ENCODE measurements at regions not wholly inside any gene's neighbourhood (a gene's known extent, or its start where the extent isn't known, plus 50 kb on each side); places are given as distances from the start of the nearest gene placed in this dataset.

DNA sequence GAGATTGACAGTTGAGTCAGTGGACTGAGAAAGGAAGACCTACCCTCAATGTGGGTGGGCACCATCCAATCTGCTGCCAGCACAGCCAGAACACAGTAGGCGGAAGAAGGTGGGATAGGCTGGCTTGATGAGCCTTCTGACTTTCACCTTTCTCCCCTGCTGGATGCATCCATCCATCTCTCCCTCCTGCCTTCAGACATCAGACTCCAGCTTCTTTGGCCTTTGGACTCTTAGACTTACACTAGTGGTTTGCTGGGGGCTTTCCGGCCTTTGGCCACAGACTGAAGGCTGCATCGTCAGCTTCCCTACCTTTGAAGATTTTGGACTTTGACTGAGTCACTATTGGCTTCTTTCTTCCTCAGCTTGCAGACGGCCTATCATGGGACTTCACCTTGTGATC, 456.5 kb upstream of the MIS18BP1 start:
- Histone ChIP-seq H3K27ac (ENCODE audit: low read depth, low read length) (no peak overlapping the region), H3K4me1 (ENCODE audit: control insufficient read depth in 5 of 5, insufficient read depth in 5 of 5, low read length in 5 of 5) (no peaks in the 10 kb centered on the region), H3K27me3 (ENCODE audit: control insufficient read depth in 5 of 5, insufficient read depth in 4 of 5, low read length in 5 of 5) (no peaks in the 10 kb centered on the region), H3K9ac (ENCODE audit: low read length in 5 of 5) (no peak overlapping the region), H3K9me3 (ENCODE audit: control insufficient read depth in 5 of 5, low read length in 5 of 5) (no peaks in the 10 kb centered on the region), H3K36me3 (ENCODE audit: control insufficient read depth in 5 of 5, insufficient read depth in 5 of 5, low read length in 5 of 5) (no peaks in the 10 kb centered on the region), H3K4me3 (ENCODE audit: low read depth in 1 of 5, low read length in 5 of 5) (no peak overlapping the region)

DNA sequence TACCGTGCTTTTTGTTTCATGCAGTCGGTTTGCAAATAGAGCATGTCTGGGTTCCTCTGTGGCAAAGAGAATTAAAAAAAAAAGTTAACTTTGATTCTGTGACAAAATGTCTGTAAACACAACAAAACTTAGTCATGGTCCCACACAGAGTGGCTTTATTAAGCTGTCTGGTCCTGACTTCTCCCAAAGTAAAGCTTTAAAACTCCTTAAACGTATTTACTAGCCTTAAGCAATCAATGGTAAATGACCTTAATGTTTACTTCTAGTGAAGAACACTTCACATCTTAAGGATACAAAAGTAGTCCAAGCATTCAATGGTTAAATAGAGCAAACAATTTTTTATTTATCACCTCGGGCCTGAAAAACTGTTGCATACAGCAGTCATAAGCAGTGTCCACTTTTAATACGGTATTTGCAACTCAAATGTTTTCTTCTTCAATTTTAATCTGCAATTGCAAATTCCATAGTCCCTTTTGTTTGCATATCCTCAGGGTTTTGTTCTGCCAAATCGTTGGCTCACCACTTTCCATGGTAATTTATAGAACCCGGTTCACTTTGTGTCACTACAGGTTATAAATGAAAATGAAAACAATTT, 453.0 kb upstream of the MIS18BP1 start:
- Histone ChIP-seq H3K4me3 (ENCODE audit: low read depth in 1 of 5, low read length in 5 of 5) (no peak overlapping the region), H3K4me1 (ENCODE audit: control insufficient read depth in 5 of 5, insufficient read depth in 5 of 5, low read length in 5 of 5) (no peaks in the 10 kb centered on the region), H3K36me3 (ENCODE audit: control insufficient read depth in 5 of 5, insufficient read depth in 5 of 5, low read length in 5 of 5) (no peaks in the 10 kb centered on the region), H3K9me3 (ENCODE audit: control insufficient read depth in 5 of 5, low read length in 5 of 5) (no peaks in the 10 kb centered on the region), H3K9ac (ENCODE audit: low read length in 5 of 5) (no peak overlapping the region), H3K27ac (ENCODE audit: low read depth, low read length) (no peak overlapping the region), H3K27me3 (ENCODE audit: control insufficient read depth in 5 of 5, insufficient read depth in 4 of 5, low read length in 5 of 5) (no peaks in the 10 kb centered on the region)

DNA sequence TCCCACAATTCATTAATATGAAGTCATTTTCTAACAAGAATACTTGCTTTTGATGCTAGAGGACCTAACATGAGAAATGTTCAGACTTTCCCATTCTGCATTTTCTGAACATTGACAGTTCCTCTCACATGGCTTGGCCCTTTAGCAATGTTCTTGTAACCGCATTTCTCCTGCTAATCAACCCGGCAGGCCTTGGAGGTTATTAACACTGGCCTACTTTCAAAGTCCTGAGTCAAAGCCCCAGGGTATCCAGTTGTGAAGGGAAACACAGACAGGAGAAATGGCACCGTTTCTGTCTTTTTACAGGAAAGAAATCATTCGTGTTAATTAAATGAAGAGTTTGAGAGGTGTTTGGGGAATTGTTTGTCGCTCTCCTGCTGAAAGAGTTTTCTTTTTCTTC, 446.5 kb upstream of the MIS18BP1 start:
- Histone ChIP-seq H3K36me3 (ENCODE audit: control insufficient read depth in 5 of 5, insufficient read depth in 5 of 5, low read length in 5 of 5) (no peaks in the 10 kb centered on the region), H3K27me3 (ENCODE audit: control insufficient read depth in 5 of 5, insufficient read depth in 4 of 5, low read length in 5 of 5) (no peaks in the 10 kb centered on the region), H3K4me1 (ENCODE audit: control insufficient read depth in 5 of 5, insufficient read depth in 5 of 5, low read length in 5 of 5) (peaks cover 0 to 8% (median 0%) of the 10 kb centered on the region in 5 donors), H3K9me3 (ENCODE audit: control insufficient read depth in 5 of 5, low read length in 5 of 5) (no peaks in the 10 kb centered on the region), H3K9ac (ENCODE audit: low read length in 5 of 5) (no peak overlapping the region), H3K27ac (ENCODE audit: low read depth, low read length) (no peak overlapping the region), H3K4me3 (ENCODE audit: low read depth in 1 of 5, low read length in 5 of 5) (no peak overlapping the region)

DNA sequence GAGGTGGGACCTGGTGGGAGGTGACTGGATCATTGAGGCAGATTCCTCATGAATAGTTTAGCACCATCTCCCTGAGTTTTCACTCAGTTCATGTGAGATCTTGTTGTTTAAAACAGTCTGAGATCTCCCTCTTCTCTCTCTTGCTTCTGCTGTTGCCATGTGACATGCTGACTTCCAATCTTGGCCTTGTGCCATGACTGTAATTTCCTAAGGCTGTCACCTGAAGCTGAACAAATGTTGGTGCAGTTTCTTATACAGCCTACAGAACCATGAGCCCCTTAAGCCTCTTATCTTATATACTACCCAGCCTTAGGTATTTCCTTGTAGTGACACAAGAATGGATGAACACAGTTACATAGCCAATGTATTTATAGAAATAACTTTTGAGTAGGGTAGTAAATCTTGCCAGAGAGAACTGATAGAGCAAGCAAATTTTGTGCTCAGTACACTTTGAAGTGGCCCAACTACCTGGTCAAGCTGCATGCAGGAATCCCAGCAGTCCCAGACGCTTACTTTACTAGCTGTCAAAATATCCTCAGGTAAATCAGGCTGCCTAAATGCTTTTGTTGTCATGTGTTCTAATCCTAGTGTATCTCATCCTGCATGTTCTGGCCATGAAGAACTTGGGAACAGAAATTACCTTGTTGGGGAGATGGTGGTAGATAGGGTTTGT, 445.6 kb upstream of the MIS18BP1 start:
- H3K36me3 ChIP-seq (ENCODE audit: control insufficient read depth in 5 of 5, insufficient read depth in 5 of 5, low read length in 5 of 5): no peaks in the 10 kb centered on the region
- H3K9ac ChIP-seq (ENCODE audit: low read length in 5 of 5): no peak overlapping the region
- no peak overlapping the region for H3K27ac ChIP-seq (ENCODE audit: low read depth, low read length)
- no peaks in the 10 kb centered on the region for H3K27me3 ChIP-seq (ENCODE audit: control insufficient read depth in 5 of 5, insufficient read depth in 4 of 5, low read length in 5 of 5)
- no peak overlapping the region for H3K4me3 ChIP-seq (ENCODE audit: low read depth in 1 of 5, low read length in 5 of 5)
- no peaks in the 10 kb centered on the region for H3K9me3 ChIP-seq (ENCODE audit: control insufficient read depth in 5 of 5, low read length in 5 of 5)
- peaks cover 0 to 10% (median 0%) of the 10 kb centered on the region in 5 donors for H3K4me1 ChIP-seq (ENCODE audit: control insufficient read depth in 5 of 5, insufficient read depth in 5 of 5, low read length in 5 of 5)

DNA sequence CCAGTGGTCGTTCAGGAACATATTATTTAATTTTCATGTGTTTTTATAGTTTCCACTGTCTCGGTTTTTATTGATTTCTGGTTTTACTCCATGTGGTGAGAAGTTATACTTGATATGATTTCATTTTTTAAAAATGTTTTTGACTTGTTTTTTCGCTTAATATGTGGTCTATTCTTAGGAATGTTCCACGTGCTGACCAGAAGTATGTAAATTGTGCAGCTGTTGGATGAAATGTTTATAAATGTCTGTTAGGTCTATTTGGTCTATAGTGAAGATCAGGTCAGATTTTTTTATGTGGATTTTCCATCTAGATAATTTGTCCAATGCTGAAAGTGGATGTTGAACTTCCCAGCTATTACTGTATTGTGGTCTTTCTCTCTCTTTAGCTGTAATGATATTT, 433.8 kb upstream of the MIS18BP1 start:
- Histone ChIP-seq H3K4me3 (ENCODE audit: low read depth in 1 of 5, low read length in 5 of 5) (no peak overlapping the region), H3K27ac (ENCODE audit: low read depth, low read length) (no peak overlapping the region), H3K4me1 (ENCODE audit: control insufficient read depth in 5 of 5, insufficient read depth in 5 of 5, low read length in 5 of 5) (no peaks in the 10 kb centered on the region), H3K27me3 (ENCODE audit: control insufficient read depth in 5 of 5, insufficient read depth in 4 of 5, low read length in 5 of 5) (no peaks in the 10 kb centered on the region), H3K9ac (ENCODE audit: low read length in 5 of 5) (no peak overlapping the region), H3K9me3 (ENCODE audit: control insufficient read depth in 5 of 5, low read length in 5 of 5) (peaks cover 0 to 5% (median 0%) of the 10 kb centered on the region in 5 donors), H3K36me3 (ENCODE audit: control insufficient read depth in 5 of 5, insufficient read depth in 5 of 5, low read length in 5 of 5) (no peaks in the 10 kb centered on the region)

DNA sequence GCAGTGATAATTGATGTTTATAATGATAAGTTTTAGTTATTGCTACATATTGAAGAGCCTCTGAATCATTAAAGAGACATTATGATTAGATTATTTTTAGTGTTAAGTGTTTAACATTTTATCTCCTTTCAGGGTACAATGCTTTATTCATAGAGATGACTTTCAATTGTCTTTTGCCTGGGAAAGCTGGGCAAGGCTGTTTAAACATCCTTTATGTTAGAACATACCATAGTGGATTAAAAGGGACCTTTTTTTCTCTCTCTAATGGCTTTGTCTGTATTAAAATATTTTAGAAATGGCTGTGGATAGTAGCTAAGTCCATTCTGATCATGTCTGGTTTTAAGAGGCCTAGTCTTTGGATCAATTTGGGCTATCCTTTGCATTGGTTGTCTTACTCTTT, 427.5 kb upstream of the MIS18BP1 start:
- H3K4me1 ChIP-seq (ENCODE audit: control insufficient read depth in 5 of 5, insufficient read depth in 5 of 5, low read length in 5 of 5): no peaks in the 10 kb centered on the region
- H3K27me3 ChIP-seq (ENCODE audit: control insufficient read depth in 5 of 5, insufficient read depth in 4 of 5, low read length in 5 of 5): no peaks in the 10 kb centered on the region
- H3K9ac ChIP-seq (ENCODE audit: low read length in 5 of 5): no peak overlapping the region
- H3K36me3 ChIP-seq (ENCODE audit: control insufficient read depth in 5 of 5, insufficient read depth in 5 of 5, low read length in 5 of 5): no peaks in the 10 kb centered on the region
- no peak overlapping the region for H3K4me3 ChIP-seq (ENCODE audit: low read depth in 1 of 5, low read length in 5 of 5)
- H3K9me3 ChIP-seq (ENCODE audit: control insufficient read depth in 5 of 5, low read length in 5 of 5): no peaks in the 10 kb centered on the region
- H3K27ac ChIP-seq (ENCODE audit: low read depth, low read length): no peak overlapping the region

DNA sequence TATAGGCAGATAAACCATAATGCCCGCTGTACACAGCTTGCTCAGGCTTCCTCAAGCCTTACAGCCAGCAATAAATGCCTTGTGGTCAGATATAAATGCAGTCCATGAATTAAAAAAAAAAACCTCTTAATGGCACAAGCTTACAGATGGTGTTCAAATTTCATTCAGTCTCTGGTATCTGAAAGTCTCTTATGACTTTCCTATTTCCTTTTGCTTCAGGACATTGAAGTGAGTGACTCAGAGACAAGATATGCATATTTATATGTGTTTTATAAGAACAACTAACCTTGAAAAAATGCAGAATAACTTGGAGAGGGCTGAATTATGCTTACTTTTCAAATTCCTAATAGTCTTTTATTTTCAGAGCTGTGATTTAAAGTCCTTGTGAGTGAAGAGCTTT, 426.9 kb upstream of the MIS18BP1 start:
- Histone ChIP-seq H3K4me3 (ENCODE audit: low read depth in 1 of 5, low read length in 5 of 5) (no peak overlapping the region), H3K4me1 (ENCODE audit: control insufficient read depth in 5 of 5, insufficient read depth in 5 of 5, low read length in 5 of 5) (no peaks in the 10 kb centered on the region), H3K27me3 (ENCODE audit: control insufficient read depth in 5 of 5, insufficient read depth in 4 of 5, low read length in 5 of 5) (no peaks in the 10 kb centered on the region), H3K27ac (ENCODE audit: low read depth, low read length) (no peak overlapping the region), H3K9me3 (ENCODE audit: control insufficient read depth in 5 of 5, low read length in 5 of 5) (no peaks in the 10 kb centered on the region), H3K36me3 (ENCODE audit: control insufficient read depth in 5 of 5, insufficient read depth in 5 of 5, low read length in 5 of 5) (no peaks in the 10 kb centered on the region), H3K9ac (ENCODE audit: low read length in 5 of 5) (no peak overlapping the region)

DNA sequence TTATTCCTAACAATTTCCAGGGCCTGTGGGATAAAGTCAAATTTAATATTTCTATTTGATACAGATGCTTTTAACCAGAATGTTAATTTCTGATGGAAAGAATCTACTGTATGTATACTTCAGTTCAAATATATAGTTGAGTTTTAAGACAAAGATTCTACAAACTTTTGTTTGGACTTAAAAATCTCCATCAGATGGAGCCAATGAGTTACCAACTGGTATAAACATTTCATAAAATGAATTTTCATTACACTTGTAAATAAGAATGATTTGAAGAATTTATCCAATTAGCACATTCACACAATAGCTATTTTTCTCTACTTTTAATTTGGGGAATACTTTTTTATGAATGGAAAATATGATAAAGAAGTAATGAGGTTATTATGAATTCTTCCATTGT, 425.2 kb upstream of the MIS18BP1 start:
- Histone ChIP-seq H3K27me3 (ENCODE audit: control insufficient read depth in 5 of 5, insufficient read depth in 4 of 5, low read length in 5 of 5) (no peaks in the 10 kb centered on the region), H3K9ac (ENCODE audit: low read length in 5 of 5) (no peak overlapping the region), H3K36me3 (ENCODE audit: control insufficient read depth in 5 of 5, insufficient read depth in 5 of 5, low read length in 5 of 5) (no peaks in the 10 kb centered on the region), H3K4me1 (ENCODE audit: control insufficient read depth in 5 of 5, insufficient read depth in 5 of 5, low read length in 5 of 5) (no peaks in the 10 kb centered on the region), H3K4me3 (ENCODE audit: low read depth in 1 of 5, low read length in 5 of 5) (no peak overlapping the region), H3K27ac (ENCODE audit: low read depth, low read length) (no peak overlapping the region), H3K9me3 (ENCODE audit: control insufficient read depth in 5 of 5, low read length in 5 of 5) (no peaks in the 10 kb centered on the region)

DNA sequence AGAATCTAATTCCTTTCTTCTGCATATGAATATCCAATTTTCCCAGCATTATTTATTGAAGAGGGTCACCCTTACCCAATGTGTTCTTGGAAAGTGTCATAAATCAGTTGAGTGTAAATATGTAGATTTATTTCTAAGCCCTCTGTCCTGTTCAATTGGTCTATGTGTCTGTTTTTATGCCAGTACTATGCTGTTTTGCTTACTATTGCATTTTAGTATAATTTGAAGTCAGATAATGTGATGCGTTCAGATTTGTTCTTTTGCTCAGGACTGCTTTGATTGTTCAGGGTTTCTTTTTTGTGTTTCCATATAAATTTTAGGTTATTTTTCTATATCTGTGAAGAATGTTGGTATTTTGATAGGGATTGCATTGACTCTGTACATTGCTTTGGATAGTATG, 420.4 kb upstream of the MIS18BP1 start:
- no peak overlapping the region for H3K27ac ChIP-seq (ENCODE audit: low read depth, low read length)
- H3K27me3 ChIP-seq (ENCODE audit: control insufficient read depth in 5 of 5, insufficient read depth in 4 of 5, low read length in 5 of 5): no peaks in the 10 kb centered on the region
- H3K9me3 ChIP-seq (ENCODE audit: control insufficient read depth in 5 of 5, low read length in 5 of 5): no peaks in the 10 kb centered on the region
- H3K4me3 ChIP-seq (ENCODE audit: low read depth in 1 of 5, low read length in 5 of 5): no peak overlapping the region
- H3K4me1 ChIP-seq (ENCODE audit: control insufficient read depth in 5 of 5, insufficient read depth in 5 of 5, low read length in 5 of 5): no peaks in the 10 kb centered on the region
- no peak overlapping the region for H3K9ac ChIP-seq (ENCODE audit: low read length in 5 of 5)
- no peaks in the 10 kb centered on the region for H3K36me3 ChIP-seq (ENCODE audit: control insufficient read depth in 5 of 5, insufficient read depth in 5 of 5, low read length in 5 of 5)

DNA sequence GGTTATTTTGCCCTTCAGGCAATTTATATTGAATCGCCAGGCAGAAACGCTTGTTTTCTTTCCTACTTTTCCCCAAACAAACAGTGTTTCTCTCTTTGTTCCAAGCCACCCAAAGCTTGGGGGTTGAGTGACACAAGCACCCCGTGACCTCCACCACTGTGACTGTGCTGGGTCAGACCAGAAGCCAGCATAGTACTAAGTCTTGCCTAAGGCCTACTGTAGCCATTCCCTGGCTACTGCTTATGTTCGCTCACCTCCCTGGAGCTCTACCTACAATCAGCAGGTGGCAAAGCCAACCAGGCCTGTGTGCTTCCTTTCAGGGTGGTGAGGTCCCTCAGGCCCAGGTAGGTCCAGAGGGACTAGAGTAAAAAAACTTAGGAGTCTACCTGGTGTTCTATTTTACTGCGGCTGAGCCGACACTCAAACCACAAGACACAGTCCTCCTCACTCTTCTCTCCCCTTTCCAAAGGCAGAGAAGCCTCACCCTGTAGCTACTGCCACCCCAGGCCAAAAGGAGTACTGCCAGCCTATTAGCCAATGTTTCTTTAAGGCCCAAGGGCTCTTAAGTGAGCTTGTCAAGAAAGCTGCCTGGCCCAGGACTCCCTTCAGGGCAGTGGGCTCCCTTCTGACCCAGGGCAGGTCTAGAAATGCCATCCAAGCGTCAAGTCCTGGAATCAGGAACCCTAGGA, 411.8 kb upstream of the MIS18BP1 start:
- Histone ChIP-seq H3K9me3 (ENCODE audit: control insufficient read depth in 5 of 5, low read length in 5 of 5) (peaks cover 0 to 17% (median 5%) of the 10 kb centered on the region in 5 donors), H3K4me1 (ENCODE audit: control insufficient read depth in 5 of 5, insufficient read depth in 5 of 5, low read length in 5 of 5) (no peaks in the 10 kb centered on the region), H3K36me3 (ENCODE audit: control insufficient read depth in 5 of 5, insufficient read depth in 5 of 5, low read length in 5 of 5) (no peaks in the 10 kb centered on the region), H3K4me3 (ENCODE audit: low read depth in 1 of 5, low read length in 5 of 5) (no peak overlapping the region), H3K27ac (ENCODE audit: low read depth, low read length) (no peak overlapping the region), H3K9ac (ENCODE audit: low read length in 5 of 5) (no peak overlapping the region), H3K27me3 (ENCODE audit: control insufficient read depth in 5 of 5, insufficient read depth in 4 of 5, low read length in 5 of 5) (no peaks in the 10 kb centered on the region)

Measured in subcutaneous abdominal adipose tissue (tissue), 5 donors.